Activated gamma-delta T cell treated with Interleukin-2 at 50 U/mL for 16 hours (primary cell): ENCODE measurements at regions not wholly inside any gene's neighbourhood (a gene's known extent, or its start where the extent isn't known, plus 50 kb on each side); places are given as distances from the start of the nearest gene placed in this dataset.

Experiments used
- DNase-seq: peaks from one replicate; pipeline ENCODE4 v3.0.0-alpha.2; 2020

DNA sequence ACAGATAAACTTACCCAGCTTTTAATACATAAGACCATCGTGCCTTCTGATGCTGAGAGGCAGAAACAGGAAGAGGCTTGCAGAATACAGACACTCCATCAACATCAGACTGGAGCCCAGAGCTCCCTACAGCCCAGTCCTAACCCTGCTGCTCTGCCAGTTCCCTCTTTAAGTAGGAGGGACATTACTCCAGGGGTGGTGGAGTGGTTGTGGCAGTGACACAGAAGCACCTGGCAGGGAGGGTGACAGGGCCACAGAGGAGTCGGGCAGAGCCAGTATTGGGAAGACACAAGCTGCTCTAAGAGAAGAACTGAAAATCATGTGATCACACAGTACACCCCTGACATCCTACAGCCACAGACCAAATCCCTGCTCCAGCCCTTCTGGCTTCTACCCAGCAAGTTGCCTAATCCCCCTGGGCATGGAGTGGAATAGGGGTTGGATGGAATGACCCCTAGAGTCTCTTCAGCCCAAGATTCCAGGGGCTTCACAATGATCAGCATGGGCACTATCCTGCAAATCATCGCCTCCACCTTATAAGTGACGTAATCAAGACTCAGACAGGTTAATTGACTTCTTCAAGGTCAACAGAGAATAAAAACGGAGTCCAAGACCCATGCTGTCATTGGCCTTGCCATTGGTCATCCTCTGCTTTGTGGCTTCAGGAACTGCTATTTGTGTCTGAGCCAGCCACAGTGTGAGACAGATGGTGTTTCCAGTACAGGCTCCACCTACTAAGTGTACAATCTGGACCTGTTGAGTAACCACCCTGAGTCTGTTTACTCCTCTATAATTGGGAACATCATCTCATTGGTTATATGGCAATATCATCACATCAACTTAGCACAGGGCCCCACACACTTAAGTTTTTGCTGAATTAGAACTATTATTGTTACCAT is 61.1 kb upstream of the ZMIZ1 start:
- DNase-seq = no peak

DNA sequence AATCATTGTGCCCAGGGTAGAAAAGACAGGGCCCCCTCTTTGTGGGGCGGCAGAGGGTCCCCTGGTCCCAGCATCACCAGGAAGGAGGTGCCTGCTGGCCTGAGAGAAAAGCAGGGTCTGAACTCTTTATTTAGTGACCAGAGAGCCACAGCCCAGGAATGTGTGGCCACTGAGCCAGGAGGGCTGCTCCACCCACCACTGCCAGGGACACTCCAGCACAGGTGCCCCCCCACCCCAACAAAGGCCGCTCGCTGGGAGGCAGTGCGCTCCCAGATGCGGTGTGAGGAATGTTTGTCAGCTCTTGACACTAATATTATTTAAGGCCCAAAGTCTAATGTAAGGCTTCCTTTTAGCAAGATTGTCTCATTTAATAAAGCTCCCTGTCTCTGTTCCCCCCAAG is 59.6 kb upstream of the ZMIZ1 start:
- DNase-seq = no peak

DNA sequence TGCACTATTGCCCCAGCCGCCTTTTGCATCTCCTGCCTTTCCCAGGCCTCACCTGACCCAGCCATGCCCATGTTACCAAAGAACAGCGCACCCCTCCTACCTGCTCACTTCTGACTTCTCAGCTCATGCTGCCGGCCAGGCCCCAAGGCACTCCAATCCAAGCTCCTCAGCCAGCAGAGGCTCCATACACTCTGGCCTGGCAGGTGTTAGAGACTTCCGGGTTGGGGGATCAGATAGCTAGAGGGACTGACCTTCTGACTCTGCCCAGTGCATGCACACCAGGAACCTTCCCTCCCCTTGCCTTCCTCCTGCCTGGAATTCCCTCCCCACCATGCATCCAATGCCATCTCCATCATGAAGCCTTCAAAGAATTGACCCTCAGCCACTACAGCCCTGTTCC is 56.2 kb upstream of the ZMIZ1 start:
- DNase-seq = no peak

DNA sequence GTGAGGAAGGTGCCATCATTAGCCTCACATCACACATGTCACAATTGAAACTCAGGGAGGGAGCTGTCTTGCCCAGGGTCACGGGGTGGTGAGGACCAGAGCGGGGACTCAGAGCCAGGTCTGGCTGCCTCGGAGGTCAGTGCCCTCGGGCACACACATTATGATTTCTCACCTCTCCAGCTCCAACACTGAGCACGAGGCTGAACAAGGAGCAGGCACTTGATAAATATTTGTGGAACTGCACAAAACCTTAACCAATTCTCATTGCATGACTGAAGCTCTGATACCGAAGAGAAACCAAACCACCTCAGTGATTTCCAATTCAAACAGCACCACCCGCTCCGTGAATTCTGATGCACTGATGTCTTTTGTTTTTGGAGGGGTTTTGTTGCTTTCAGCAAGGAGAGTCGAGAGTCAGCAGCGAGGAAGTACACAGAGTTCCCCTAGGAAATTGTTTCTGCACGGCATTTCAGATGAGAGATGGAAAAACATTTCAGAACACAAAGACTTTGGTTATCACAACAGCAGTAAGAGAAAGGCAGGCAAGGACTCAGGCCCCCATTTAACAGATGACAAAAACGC is 55.3 kb upstream of the ZMIZ1 start:
- DNase-seq = no peak

DNA sequence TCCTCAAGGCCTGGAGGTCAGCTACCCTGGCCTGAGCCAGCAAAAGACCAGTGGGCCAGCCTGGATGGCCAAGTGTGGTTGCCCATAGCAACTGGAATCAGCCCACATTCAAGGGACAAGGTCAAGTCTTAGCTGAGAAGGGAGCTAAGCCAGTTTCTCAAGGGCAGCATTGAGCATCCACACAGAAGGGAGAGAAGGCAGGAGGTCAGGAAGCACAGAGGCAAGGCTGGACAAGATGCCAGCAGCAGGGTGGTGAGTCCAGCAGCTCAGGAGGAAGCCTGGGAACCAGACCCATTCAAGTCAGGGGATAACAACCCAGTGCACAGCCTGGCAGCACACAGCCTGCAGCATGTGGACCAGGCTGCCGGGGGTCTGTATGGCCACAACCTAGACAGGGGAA is 54.0 kb upstream of the ZMIZ1 start:
- no peak for DNase-seq

DNA sequence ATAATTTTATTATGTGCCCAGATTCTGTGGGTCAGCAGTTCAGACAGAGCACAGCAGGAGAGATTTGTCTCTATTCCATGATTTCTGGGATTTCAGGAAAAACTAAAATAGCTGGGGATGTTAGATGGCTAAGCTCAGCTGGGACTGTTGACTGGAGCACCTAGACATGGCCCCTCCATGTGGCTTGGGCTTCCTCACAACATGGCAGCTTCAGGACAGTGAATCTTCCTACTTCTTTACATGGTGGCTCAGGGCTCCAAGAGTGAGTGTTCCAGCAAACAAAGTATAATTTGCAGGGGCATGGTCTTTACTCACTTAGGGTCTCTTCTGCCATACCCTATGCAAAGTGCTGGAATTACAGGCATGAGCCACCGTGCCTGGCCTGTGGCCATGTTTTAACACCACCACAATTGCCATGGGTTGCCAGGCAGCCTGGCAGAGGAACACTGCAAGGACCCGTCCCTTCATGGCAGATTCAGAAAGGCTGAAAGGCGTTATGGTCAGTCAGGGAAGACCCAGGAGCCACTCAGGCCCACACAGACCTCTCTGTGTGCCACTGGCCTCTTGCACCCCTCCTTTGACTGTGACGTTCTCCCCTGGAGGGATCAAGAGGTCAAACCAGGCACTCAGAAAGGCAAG is 50.8 kb upstream of the ZMIZ1 start:
- no peak for DNase-seq

DNA sequence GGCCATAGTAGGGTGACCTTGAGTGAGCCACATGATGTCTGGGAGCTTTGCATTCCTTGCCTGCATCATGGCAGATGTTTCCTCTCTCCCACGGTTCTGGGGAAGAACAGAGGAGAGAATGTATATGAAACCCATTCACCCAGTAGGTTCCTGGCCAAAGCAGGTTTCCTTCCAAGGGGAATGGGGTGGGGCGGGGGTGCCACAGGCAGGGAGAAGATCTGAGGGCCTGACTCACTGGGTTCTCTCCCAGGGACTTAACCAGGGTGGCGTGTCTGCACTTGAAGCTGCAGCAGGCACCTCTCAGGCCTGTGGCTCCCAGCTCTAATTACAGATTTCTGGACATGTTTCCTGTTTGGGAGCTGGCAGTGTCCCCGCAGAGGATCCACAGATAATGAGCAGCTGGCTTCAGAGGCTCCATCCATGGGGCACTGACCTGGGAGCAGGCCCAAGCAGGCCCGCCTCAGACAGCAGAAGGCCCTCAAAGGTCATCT is 50.2 kb upstream of the ZMIZ1 start:
- no peak for DNase-seq
